CD14-positive monocyte (primary cell): ENCODE measurements at regions not wholly inside any gene's neighbourhood (a gene's known extent, or its start where the extent isn't known, plus 50 kb on each side); places are given as distances from the start of the nearest gene placed in this dataset.
"Not testable (repeated sequence)": the region's sequence is repeated elsewhere in the genome, so short reads cannot be mapped to it uniquely, and the experiment has no call there.

Experiments
- DNase-seq, 3 donors: peaks; one replicate each; pipeline ENCODE4 v3.0.0-alpha.2; 2011 to 2022
- H2AFZ ChIP-seq: 2 replicates; pipeline ENCODE4 v1.6.0; 2012; ENCODE audit warnings: mild to moderate bottlenecking, low read depth, low read length, inconsistent platforms; ENCODE audit not compliant: insufficient read depth, poor library complexity, severe bottlenecking
- H3K27ac ChIP-seq, 2 donors: 1 replicate in 1 of 2; 2 replicates in 1 of 2; pipeline ENCODE4 v1.5.1; 2012 to 2013; ENCODE audit warnings: low read length in 2 of 2, control low read depth in 1 of 2, inconsistent platforms in 1 of 2, low read depth in 1 of 2, mild to moderate bottlenecking in 1 of 2
- H3K27me3 ChIP-seq, 2 donors: one replicate each; pipeline versions ENCODE4 v1.6.0 to v1.6.1; 2011 to 2013; ENCODE audit warnings: low read length in 2 of 2; ENCODE audit not compliant: control insufficient read depth in 2 of 2, insufficient read depth in 2 of 2
- H3K36me3 ChIP-seq, 2 donors: replicated peaks in 1 of 2; 1 replicate in 1 of 2; 2 replicates in 1 of 2; pipeline versions ENCODE4 v1.5.1 to v1.6.1; 2012 to 2013; ENCODE audit warnings: low read length in 2 of 2, control low read depth in 1 of 2, inconsistent platforms in 1 of 2, mild to moderate bottlenecking in 1 of 2; ENCODE audit not compliant: insufficient read depth in 2 of 2, control insufficient read depth in 1 of 2
- H3K4me1 ChIP-seq, 2 donors: 1 replicate in 1 of 2; 2 replicates in 1 of 2; pipeline versions ENCODE4 v1.5.1 to v1.6.1; 2012 to 2013; ENCODE audit warnings: low read length in 2 of 2, control low read depth in 1 of 2, inconsistent platforms in 1 of 2, mild to moderate bottlenecking in 1 of 2, moderate library complexity in 1 of 2; ENCODE audit not compliant: insufficient read depth in 2 of 2, control insufficient read depth in 1 of 2
- H3K4me2 ChIP-seq: replicated peaks from 2 replicates; pipeline ENCODE3; 2012; ENCODE audit warnings: low read length, moderate library complexity, mild to moderate bottlenecking; ENCODE audit not compliant: poor library complexity, severe bottlenecking; ENCODE audit errors: extremely low read depth
- H3K4me3 ChIP-seq, 3 experiments: fragments of 200-600 bp in 1 of 3; sonication (generic) in 1 of 3; replicated peaks in 1 of 3; 1 replicate in 2 of 3; 2 replicates in 1 of 3; pipeline ENCODE4 v1.5.1; 2011 to 2013; ENCODE audit warnings: low read length in 3 of 3, mild to moderate bottlenecking in 3 of 3, control low read depth in 2 of 3, low read depth in 2 of 3, inconsistent platforms in 1 of 3, moderate library complexity in 1 of 3
- H3K79me2 ChIP-seq: 2 replicates; pipeline ENCODE4 v1.6.0; 2012; ENCODE audit warnings: mild to moderate bottlenecking, control low read depth, inconsistent platforms, low read length, moderate library complexity; ENCODE audit not compliant: insufficient read depth
- H3K9ac ChIP-seq: 2 replicates; pipeline ENCODE4 v1.6.0; 2017; ENCODE audit warnings: low read length, mild to moderate bottlenecking; ENCODE audit not compliant: insufficient read depth, poor library complexity, severe bottlenecking
- H3K9me3 ChIP-seq, 2 donors: replicated peaks in 1 of 2; 1 replicate in 1 of 2; 2 replicates in 1 of 2; pipeline versions ENCODE4 v1.5.1 to v1.6.1; 2012 to 2013; ENCODE audit warnings: low read length in 2 of 2, control low read depth in 1 of 2; ENCODE audit not compliant: control insufficient read depth in 1 of 2, insufficient read depth in 1 of 2
- H4K20me1 ChIP-seq: 2 replicates; pipeline ENCODE4 v1.6.0; 2012; ENCODE audit warnings: mild to moderate bottlenecking, low read length, control low read depth, moderate library complexity; ENCODE audit not compliant: insufficient read depth
- H3K27ac Mint-ChIP-seq, 7 donors: one replicate each; pipeline ENCODE4 v1.8.0; 2020; ENCODE audit warnings: mild to moderate bottlenecking in 7 of 7, mixed read lengths in 7 of 7, moderate library complexity in 6 of 7, inconsistent platforms in 2 of 7
- H3K27me3 Mint-ChIP-seq, 3 donors: one replicate each; pipeline ENCODE4 v1.8.0; 2021 to 2022; ENCODE audit warnings: low read depth in 3 of 3, mild to moderate bottlenecking in 3 of 3, mixed read lengths in 3 of 3, moderate library complexity in 3 of 3, inconsistent platforms in 1 of 3
- H3K36me3 Mint-ChIP-seq, 2 donors: one replicate each; pipeline ENCODE4 v1.8.0; 2020; ENCODE audit warnings: mixed read lengths in 2 of 2, inconsistent platforms in 1 of 2, mild to moderate bottlenecking in 1 of 2
- H3K4me1 Mint-ChIP-seq: one replicate; pipeline ENCODE4 v1.8.0; 2020; ENCODE audit warnings: mild to moderate bottlenecking, mixed read lengths
- H3K4me3 Mint-ChIP-seq, 2 donors: one replicate each; pipeline ENCODE4 v1.8.0; 2020; ENCODE audit warnings: mild to moderate bottlenecking in 2 of 2, mixed read lengths in 2 of 2, moderate library complexity in 1 of 2
- H3K9me3 Mint-ChIP-seq, 7 donors: one replicate each; pipeline ENCODE4 v1.8.0; 2020 to 2022; ENCODE audit warnings: mixed read lengths in 7 of 7, mild to moderate bottlenecking in 6 of 7, moderate library complexity in 6 of 7, inconsistent platforms in 2 of 7
- CTCF ChIP-seq: fragments of 200-600 bp; IDR thresholded peaks from one replicate; pipeline ENCODE4 v1.8.0; 2022; ENCODE audit warnings: antibody characterized with exemption, mild to moderate bottlenecking
- WGBS: methylation state at CpG from one replicate; pipeline ENCODE4 v1.1.5; 2013; ENCODE audit warnings: missing lambda C conversion rate; ENCODE audit not compliant: insufficient coverage; 5-methylcytosine and 5-hydroxymethylcytosine counted together
- intact Hi-C, 2 donors: fragments of 100-400 bp; cut with micrococcal nuclease; formaldehyde crosslinking; loops; one replicate each; pipeline versions ENCODE4 v1.15.0 to v1.15.1; 2023

DNA sequence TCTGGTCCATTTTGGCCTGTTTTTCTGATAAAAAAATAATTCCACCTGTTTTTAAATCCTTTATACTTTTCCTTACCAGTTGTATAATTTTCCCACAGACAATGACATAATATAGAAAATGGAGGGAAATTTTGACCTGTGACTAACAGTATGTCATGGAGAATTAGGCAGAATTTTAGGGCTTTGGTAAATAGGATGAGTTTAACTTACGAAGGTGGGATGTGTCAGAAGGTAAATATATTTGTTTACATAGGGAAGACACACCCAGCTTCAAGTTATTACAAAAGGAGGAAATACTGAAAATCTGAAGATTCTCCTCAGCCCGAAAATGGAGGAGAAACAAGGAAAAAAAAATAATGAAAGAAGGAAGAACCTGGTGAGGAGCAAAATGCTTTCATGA, 64.6 kb upstream of the PPP3CA start:
- peaks cover 0 to 9% of the 10 kb centered on the region in 2 donors for H3K9me3 ChIP-seq
- no peak overlapping the region for H3K9ac ChIP-seq
- no peaks in the 10 kb centered on the region for H3K36me3 ChIP-seq
- no peaks in the 10 kb centered on the region for H4K20me1 ChIP-seq
- H3K27ac ChIP-seq: no peak overlapping the region
- H3K4me1 ChIP-seq: no peaks in the 10 kb centered on the region
- no peak overlapping the region for H3K4me3 Mint-ChIP-seq
- WGBS: no CpG with 5 or more reads among the region's 2 CpGs
- no peak for DNase-seq
- no peak overlapping the region for H2AFZ ChIP-seq
- H3K27me3 Mint-ChIP-seq: peaks cover 0 to 4% (median 2%) of the 10 kb centered on the region in 3 donors
- no peak for TF ChIP-seq CTCF
- no peak overlapping the region for H3K27ac Mint-ChIP-seq
- no peak overlapping the region for H3K4me3 ChIP-seq
- intact Hi-C loops: no loop called here
- no peaks in the 10 kb centered on the region for H3K79me2 ChIP-seq
- H3K4me1 Mint-ChIP-seq: no peaks in the 10 kb centered on the region
- no peaks in the 10 kb centered on the region for H3K27me3 ChIP-seq
- H3K9me3 Mint-ChIP-seq: peaks cover 1 to 14% (median 7%) of the 10 kb centered on the region in 7 donors
- no peak overlapping the region for H3K4me2 ChIP-seq
- H3K36me3 Mint-ChIP-seq: no peaks in the 10 kb centered on the region

DNA sequence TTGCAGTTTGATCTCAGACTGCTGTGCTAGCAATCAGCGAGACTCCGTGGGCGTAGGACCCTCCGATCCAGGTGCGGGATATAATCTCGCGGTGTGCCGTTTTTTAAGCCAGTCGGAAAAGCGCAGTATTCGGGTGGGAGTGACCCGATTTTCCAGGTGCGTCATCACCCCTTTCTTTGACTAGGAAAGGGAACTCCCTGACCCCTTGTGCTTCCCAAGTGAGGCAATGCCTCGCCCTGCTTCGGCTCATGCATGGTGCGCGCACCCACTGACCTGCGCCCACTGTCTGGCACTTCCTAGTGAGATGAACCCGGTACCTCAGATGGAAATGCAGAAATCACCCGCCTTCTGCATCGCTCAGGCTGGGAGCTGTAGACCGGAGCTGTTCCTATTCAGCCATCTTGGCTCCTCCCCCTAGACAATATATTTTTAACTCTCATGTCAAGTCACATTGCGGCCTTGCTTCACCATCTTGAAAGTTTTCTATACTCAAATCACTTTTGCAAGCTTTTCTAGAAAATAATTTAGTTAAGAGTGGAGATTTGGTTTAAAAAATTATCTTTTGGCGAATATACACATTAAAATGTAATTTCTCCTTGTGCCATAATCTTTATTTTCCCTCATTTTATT, 64.1 kb upstream of the PPP3CA start:
- over 99% methylated on average over 21 of the region's 24 CpGs for WGBS

More for the DNA sequence above, 64.1 kb upstream of the PPP3CA start:
- H3K27ac ChIP-seq, H3K4me2 ChIP-seq, H3K36me3 ChIP-seq, H3K4me1 ChIP-seq, H3K9me3 ChIP-seq, H3K27ac Mint-ChIP-seq, DNase-seq, H3K36me3 Mint-ChIP-seq, H3K4me3 Mint-ChIP-seq, H3K27me3 ChIP-seq, H4K20me1 ChIP-seq, H3K9ac ChIP-seq, H3K27me3 Mint-ChIP-seq, H3K4me3 ChIP-seq, H3K4me1 Mint-ChIP-seq, H2AFZ ChIP-seq, intact Hi-C loops, H3K79me2 ChIP-seq: not testable (repeated sequence)
- peaks cover 1 to 13% (median 5%) of the 10 kb centered on the region in 7 donors for H3K9me3 Mint-ChIP-seq
